Islet of Langerhans (tissue), 1 donor: ENCODE measurements at regions not wholly inside any gene's neighbourhood (a gene's known extent, or its start where the extent isn't known, plus 50 kb on each side); places are given as distances from the start of the nearest gene placed in this dataset.

ENCODE experiments used
- FAIRE-seq: peaks from one replicate; lab custom pipeline; 2011; peaks lifted over from hg19 to GRCh38; lab: Jason Lieb, UNC

- FAIRE-seq = no peak
Observed at GRCh38 chr2:200013906-200014305, 58.5 kb downstream of the MAIP1 start.

- no peak for FAIRE-seq
Observed at GRCh38 chr2:200021449-200022114, 66.2 kb downstream of the MAIP1 start.

- FAIRE-seq = no peak
Observed at GRCh38 chr2:200022511-200022910, 67.1 kb downstream of the MAIP1 start.

GRCh38 chr2:200023570-200023969 lies 68.2 kb downstream of the MAIP1 start:
- no peak for FAIRE-seq

GRCh38 chr2:200025717-200026116 lies 70.3 kb downstream of the MAIP1 start:
- FAIRE-seq = no peak

GRCh38 chr2:200026332-200027230 lies 71.2 kb downstream of the MAIP1 start:
- no peak for FAIRE-seq

- FAIRE-seq = no peak
Observed at GRCh38 chr2:200028998-200029397, 73.6 kb downstream of the MAIP1 start.

- FAIRE-seq = no peak
Observed at GRCh38 chr2:200032895-200033294, 77.5 kb downstream of the MAIP1 start.

GRCh38 chr2:200033929-200034328 lies 78.5 kb downstream of the MAIP1 start:
- no peak for FAIRE-seq

- no peak for FAIRE-seq
Observed at GRCh38 chr2:200034816-200035215, 79.4 kb downstream of the MAIP1 start.

- FAIRE-seq = no peak
Observed at GRCh38 chr2:200039724-200040650, 84.6 kb downstream of the MAIP1 start.

GRCh38 chr2:200040831-200041230 lies 85.4 kb downstream of the MAIP1 start:
- no peak for FAIRE-seq

- no peak for FAIRE-seq
Observed at GRCh38 chr2:200041639-200042038, 86.3 kb downstream of the MAIP1 start.

GRCh38 chr2:200042102-200042735 lies 86.8 kb downstream of the MAIP1 start:
- no peak for FAIRE-seq

- no peak for FAIRE-seq
Observed at GRCh38 chr2:200042944-200043343, 87.6 kb downstream of the MAIP1 start.

- no peak for FAIRE-seq
Observed at GRCh38 chr2:200044453-200044852, 89.1 kb downstream of the MAIP1 start.

GRCh38 chr2:200048421-200048820 lies 93.0 kb downstream of the MAIP1 start:
- no peak for FAIRE-seq

GRCh38 chr2:200049086-200049485 lies 93.7 kb downstream of the MAIP1 start:
- no peak for FAIRE-seq

GRCh38 chr2:200050921-200051610 lies 95.7 kb downstream of the MAIP1 start:
- no peak for FAIRE-seq

- no peak for FAIRE-seq
Observed at GRCh38 chr2:200051611-200051945, 96.2 kb downstream of the MAIP1 start.

- no peak for FAIRE-seq
Observed at GRCh38 chr2:200052627-200053026, 97.2 kb downstream of the MAIP1 start.
